ENCODE measurements at regions not wholly inside any gene's neighbourhood (a gene's known extent, or its start where the extent isn't known, plus 50 kb on each side); places are given as distances from the start of the nearest gene placed in this dataset.

GRCh38 chr7:159231017-159231416 lies 86.3 kb upstream of the VIPR2 start:
- TF ChIP-seq POLR2A (IDR thresholded peaks at IDR 0.05) (no peak), CTCF (IDR thresholded peaks at IDR 0.05) (no peak)
